Skeletal muscle tissue (tissue), 3 donors: ENCODE measurements at regions not wholly inside any gene's neighbourhood (a gene's known extent, or its start where the extent isn't known, plus 50 kb on each side); places are given as distances from the start of the nearest gene placed in this dataset.
"Not testable (repeated sequence)": the region's sequence is repeated elsewhere in the genome, so short reads cannot be mapped to it uniquely, and the experiment has no call there.

ENCODE experiments used
- H3K27ac ChIP-seq: one replicate; pipeline ENCODE4 v1.7.0; 2013; ENCODE audit warnings: mild to moderate bottlenecking, low read depth, low read length, inconsistent platforms
- H3K27me3 ChIP-seq, 3 donors: one replicate each; pipeline ENCODE4 v1.7.0; 2013; ENCODE audit warnings: low read length in 3 of 3; ENCODE audit not compliant: control insufficient read depth in 3 of 3, insufficient read depth in 3 of 3
- H3K36me3 ChIP-seq, 3 donors: one replicate each; pipeline ENCODE4 v1.7.0; 2013; ENCODE audit warnings: low read length in 3 of 3; ENCODE audit not compliant: control insufficient read depth in 3 of 3, insufficient read depth in 3 of 3
- H3K4me1 ChIP-seq, 3 donors: one replicate each; pipeline ENCODE4 v1.7.0; 2013; ENCODE audit warnings: low read length in 3 of 3, mild to moderate bottlenecking in 3 of 3; ENCODE audit not compliant: control insufficient read depth in 3 of 3, insufficient read depth in 3 of 3
- H3K4me3 ChIP-seq, 3 donors: one replicate each; pipeline ENCODE4 v1.7.0; 2013; ENCODE audit warnings: low read length in 3 of 3
- H3K9ac ChIP-seq, 3 donors: one replicate each; pipeline ENCODE4 v1.7.0; 2013; ENCODE audit warnings: low read length in 3 of 3, mild to moderate bottlenecking in 3 of 3, moderate library complexity in 2 of 3, low read depth in 1 of 3
- H3K9me3 ChIP-seq, 3 donors: one replicate each; pipeline ENCODE4 v1.7.0; 2013; ENCODE audit warnings: low read length in 3 of 3; ENCODE audit not compliant: control insufficient read depth in 3 of 3
- donor health status: Osteomylitis.

GRCh38 chr1:55309053-55309452 lies 93.9 kb upstream of the USP24 start:
- Histone ChIP-seq H3K4me3 (no peak overlapping the region), H3K36me3 (no peaks in the 10 kb centered on the region), H3K27me3 (no peaks in the 10 kb centered on the region), H3K27ac (no peak overlapping the region), H3K4me1 (no peaks in the 10 kb centered on the region), H3K9me3 (no peaks in the 10 kb centered on the region), H3K9ac (no peak overlapping the region)

GRCh38 chr1:55305735-55306134 lies 90.6 kb upstream of the USP24 start:
- Histone ChIP-seq H3K27me3 (no peaks in the 10 kb centered on the region), H3K4me3 (no peak overlapping the region), H3K9me3 (no peaks in the 10 kb centered on the region), H3K27ac (no peak overlapping the region), H3K9ac (no peak overlapping the region), H3K36me3 (no peaks in the 10 kb centered on the region), H3K4me1 (peaks cover 0 to 6% (median 2%) of the 10 kb centered on the region in 3 donors)

- H3K27me3 ChIP-seq = no peaks in the 10 kb centered on the region
- H3K4me3 ChIP-seq = no peak overlapping the region
- H3K9ac ChIP-seq = no peak overlapping the region
- peaks cover 0 to 8% (median 2%) of the 10 kb centered on the region in 3 donors for H3K4me1 ChIP-seq
- H3K27ac ChIP-seq = no peak overlapping the region
- no peaks in the 10 kb centered on the region for H3K9me3 ChIP-seq
- no peaks in the 10 kb centered on the region for H3K36me3 ChIP-seq
Observed at GRCh38 chr1:55304229-55304740, 89.1 kb upstream of the USP24 start.

GRCh38 chr1:55302972-55303371 lies 87.8 kb upstream of the USP24 start:
- Histone ChIP-seq H3K4me3 (no peak overlapping the region), H3K9ac (no peak overlapping the region), H3K36me3 (no peaks in the 10 kb centered on the region), H3K27me3 (no peaks in the 10 kb centered on the region), H3K9me3 (no peaks in the 10 kb centered on the region), H3K27ac (no peak overlapping the region), H3K4me1 (peaks cover 0 to 8% (median 2%) of the 10 kb centered on the region in 3 donors)

- H3K9ac ChIP-seq = no peak overlapping the region
- no peaks in the 10 kb centered on the region for H3K36me3 ChIP-seq
- H3K4me3 ChIP-seq = no peak overlapping the region
- peaks cover 0 to 8% (median 2%) of the 10 kb centered on the region in 3 donors for H3K4me1 ChIP-seq
- no peak overlapping the region for H3K27ac ChIP-seq
- no peaks in the 10 kb centered on the region for H3K9me3 ChIP-seq
- no peaks in the 10 kb centered on the region for H3K27me3 ChIP-seq
Observed at GRCh38 chr1:55301912-55302311, 86.7 kb upstream of the USP24 start.

- H3K4me1 ChIP-seq = peaks cover 0 to 8% (median 2%) of the 10 kb centered on the region in 3 donors
- no peaks in the 10 kb centered on the region for H3K27me3 ChIP-seq
- H3K36me3 ChIP-seq = no peaks in the 10 kb centered on the region
- H3K9me3 ChIP-seq = no peaks in the 10 kb centered on the region
- H3K27ac ChIP-seq = no peak overlapping the region
- H3K9ac ChIP-seq = no peak overlapping the region
- no peak overlapping the region for H3K4me3 ChIP-seq
Observed at GRCh38 chr1:55300975-55301374, 85.8 kb upstream of the USP24 start.

- peaks cover 0 to 8% (median 2%) of the 10 kb centered on the region in 3 donors for H3K4me1 ChIP-seq
- no peaks in the 10 kb centered on the region for H3K27me3 ChIP-seq
- H3K9ac ChIP-seq = no peak overlapping the region
- no peaks in the 10 kb centered on the region for H3K9me3 ChIP-seq
- H3K27ac ChIP-seq = no peak overlapping the region
- H3K36me3 ChIP-seq = no peaks in the 10 kb centered on the region
- H3K4me3 ChIP-seq = no peak overlapping the region
Observed at GRCh38 chr1:55298167-55298894, 83.2 kb upstream of the USP24 start.

- H3K4me1 ChIP-seq, H3K36me3 ChIP-seq, H3K9ac ChIP-seq, H3K4me3 ChIP-seq, H3K27ac ChIP-seq, H3K9me3 ChIP-seq, H3K27me3 ChIP-seq: not testable (repeated sequence)
Observed at GRCh38 chr1:55296247-55296646, 81.1 kb upstream of the USP24 start.

- Histone ChIP-seq H3K27me3 (no peaks in the 10 kb centered on the region), H3K4me1 (no peaks in the 10 kb centered on the region), H3K36me3 (no peaks in the 10 kb centered on the region), H3K4me3 (no peak overlapping the region), H3K27ac (no peak overlapping the region), H3K9me3 (no peaks in the 10 kb centered on the region), H3K9ac (no peak overlapping the region)
Observed at GRCh38 chr1:55289614-55290013, 74.5 kb upstream of the USP24 start.

- Histone ChIP-seq H3K9me3 (no peaks in the 10 kb centered on the region), H3K27me3 (no peaks in the 10 kb centered on the region), H3K36me3 (no peaks in the 10 kb centered on the region), H3K27ac (no peak overlapping the region), H3K4me3 (no peak overlapping the region), H3K4me1 (no peaks in the 10 kb centered on the region), H3K9ac (no peak overlapping the region)
Observed at GRCh38 chr1:55289042-55289441, 73.9 kb upstream of the USP24 start.
